CD4-positive, alpha-beta memory T cell (primary cell): ENCODE measurements at regions not wholly inside any gene's neighbourhood (a gene's known extent, or its start where the extent isn't known, plus 50 kb on each side); places are given as distances from the start of the nearest gene placed in this dataset.
"Not testable (repeated sequence)": the region's sequence is repeated elsewhere in the genome, so short reads cannot be mapped to it uniquely, and the experiment has no call there.

Experiments used
- CTCF ChIA-PET: fragments of 350-600 bp; sonication (Branson Sonifier 250); formaldehyde crosslinking; loops from one replicate; lab custom pipeline; 2021; ENCODE audit warnings: inconsistent platforms; ENCODE audit not compliant: partially characterized antibody; lab: Charles Lee
- POLR2A ChIA-PET: fragments of 350-600 bp; sonication (Branson Sonifier 250); formaldehyde crosslinking; loops from one replicate; lab custom pipeline; 2021; ENCODE audit not compliant: partially characterized antibody; lab: Charles Lee
- DNase-seq, 5 donors: peaks; one replicate each; pipeline versions ENCODE4 v3.0.0 to v3.0.0-alpha.2; 2020 to 2022; ENCODE audit warnings: mixed read lengths in 1 of 5
- H3K27ac ChIP-seq: one replicate; pipeline ENCODE4 v1.7.0; 2013; ENCODE audit warnings: low read depth, low read length
- H3K27me3 ChIP-seq: 2 replicates; pipeline ENCODE4 v1.7.0; 2013; ENCODE audit warnings: mild to moderate bottlenecking, low read length, moderate library complexity; ENCODE audit not compliant: insufficient read depth
- H3K36me3 ChIP-seq: 2 replicates; pipeline ENCODE4 v1.7.0; 2013; ENCODE audit warnings: mild to moderate bottlenecking, low read length, moderate library complexity; ENCODE audit not compliant: insufficient read depth
- H3K4me1 ChIP-seq: 2 replicates; pipeline ENCODE4 v1.7.0; 2013; ENCODE audit warnings: mild to moderate bottlenecking, low read length, moderate library complexity; ENCODE audit not compliant: insufficient read depth
- H3K4me3 ChIP-seq, 2 donors: one replicate each; pipeline ENCODE4 v1.7.0; 2013; ENCODE audit warnings: low read length in 2 of 2, mild to moderate bottlenecking in 1 of 2
- H3K9me3 ChIP-seq, 2 donors: one replicate each; pipeline ENCODE4 v1.7.0; 2013; ENCODE audit warnings: low read length in 2 of 2, control low read depth in 1 of 2; ENCODE audit not compliant: control insufficient read depth in 1 of 2
- H3K27ac Mint-ChIP-seq, 7 donors: one replicate each; pipeline ENCODE4 v1.8.0; 2020 to 2021; ENCODE audit warnings: mixed read lengths in 7 of 7, mild to moderate bottlenecking in 6 of 7, inconsistent platforms in 3 of 7, moderate library complexity in 3 of 7
- H3K27me3 Mint-ChIP-seq, 2 donors: one replicate each; pipeline ENCODE4 v1.8.0; 2020 to 2021; ENCODE audit warnings: mixed read lengths in 2 of 2
- H3K36me3 Mint-ChIP-seq, 2 donors: one replicate each; pipeline ENCODE4 v1.8.0; 2020 to 2021; ENCODE audit warnings: mixed read lengths in 2 of 2, inconsistent platforms in 1 of 2, mild to moderate bottlenecking in 1 of 2
- H3K4me1 Mint-ChIP-seq, 4 donors: one replicate each; pipeline ENCODE4 v1.8.0; 2020 to 2021; ENCODE audit warnings: mixed read lengths in 4 of 4, mild to moderate bottlenecking in 1 of 4
- H3K4me3 Mint-ChIP-seq, 8 donors: one replicate each; pipeline ENCODE4 v1.8.0; 2020 to 2021; ENCODE audit warnings: mixed read lengths in 8 of 8, mild to moderate bottlenecking in 7 of 8, moderate library complexity in 6 of 8, inconsistent platforms in 3 of 8
- H3K9me3 Mint-ChIP-seq, 8 donors: one replicate each; pipeline ENCODE4 v1.8.0; 2020 to 2021; ENCODE audit warnings: mixed read lengths in 8 of 8, mild to moderate bottlenecking in 5 of 8, inconsistent platforms in 3 of 8, moderate library complexity in 1 of 8
- intact Hi-C: fragments of 100-400 bp; cut with micrococcal nuclease; formaldehyde crosslinking; loops from one replicate; pipeline ENCODE4 v1.15.1; 2023

DNA sequence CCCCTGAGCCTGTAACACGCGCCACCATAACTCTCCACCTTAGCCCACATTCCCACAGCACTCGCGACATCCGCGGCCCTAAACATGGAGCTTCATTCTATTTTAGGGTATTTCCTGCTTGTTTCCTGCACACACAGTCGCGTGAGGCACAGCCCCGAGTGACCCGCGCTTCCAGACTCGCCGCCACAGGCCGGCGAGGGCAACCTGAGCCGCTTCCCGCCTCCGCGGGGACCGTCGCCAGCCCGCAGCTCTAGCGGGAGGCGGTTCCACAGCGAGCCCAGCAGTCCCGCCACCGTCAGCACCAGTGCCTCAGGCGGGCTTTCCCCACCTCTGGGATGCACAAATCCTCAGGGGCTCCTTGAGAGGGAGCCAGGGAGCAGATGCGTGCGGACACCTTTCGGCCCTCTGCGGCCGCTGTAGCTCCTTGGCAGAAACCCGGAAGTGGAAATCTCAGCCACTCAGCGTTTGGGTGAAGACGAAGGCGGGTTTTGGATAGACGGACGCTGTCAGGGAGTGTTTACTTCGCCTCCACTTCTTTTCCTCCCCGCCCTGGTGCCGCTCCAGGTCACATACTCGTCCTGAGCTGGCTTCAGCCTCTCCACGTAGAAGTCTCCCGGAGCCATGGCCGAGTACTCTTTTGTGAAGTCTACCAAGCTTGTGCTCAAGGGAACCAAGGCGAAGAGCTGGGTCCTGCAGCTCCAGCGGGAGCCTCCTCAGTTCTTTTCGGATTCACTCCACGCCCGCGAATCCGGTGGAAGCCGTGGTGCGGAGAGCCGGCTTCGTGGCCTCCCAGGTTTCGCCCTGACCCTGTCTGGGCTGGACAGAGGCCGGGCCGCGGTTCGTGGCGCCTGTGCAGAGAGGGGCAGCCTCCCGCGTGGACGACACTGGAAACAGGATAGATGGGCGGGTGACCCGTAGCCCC, 2177.4 kb upstream of the DEFB115 start:
- Mint-ChIP-seq H3K4me3 (peak overlapping the region in 4 of 8 donors; percentile 62 to 82 (median 68)), H3K27me3 (no peaks in the 10 kb centered on the region), H3K36me3 (peaks cover 0 to 3% of the 10 kb centered on the region in 2 donors), H3K9me3 (peaks cover 5 to 43% (median 29%) of the 10 kb centered on the region in 8 donors), H3K4me1 (no peaks in the 10 kb centered on the region), H3K27ac (peak overlapping the region in 3 of 7 donors; percentile 36 to 73 (median 67))
- intact Hi-C loops = no loop called here
- Histone ChIP-seq H3K27me3 (no peaks in the 10 kb centered on the region), H3K9me3 (no peaks in the 10 kb centered on the region), H3K4me3 (no peak overlapping the region), H3K4me1 (no peaks in the 10 kb centered on the region), H3K27ac (no peak overlapping the region), H3K36me3 (no peaks in the 10 kb centered on the region)
- peak in 3 of 5 donors; percentile 26 to 42 (median 29) for DNase-seq
- CTCF ChIA-PET = no interaction called here
- POLR2A ChIA-PET = no interaction called here

DNA sequence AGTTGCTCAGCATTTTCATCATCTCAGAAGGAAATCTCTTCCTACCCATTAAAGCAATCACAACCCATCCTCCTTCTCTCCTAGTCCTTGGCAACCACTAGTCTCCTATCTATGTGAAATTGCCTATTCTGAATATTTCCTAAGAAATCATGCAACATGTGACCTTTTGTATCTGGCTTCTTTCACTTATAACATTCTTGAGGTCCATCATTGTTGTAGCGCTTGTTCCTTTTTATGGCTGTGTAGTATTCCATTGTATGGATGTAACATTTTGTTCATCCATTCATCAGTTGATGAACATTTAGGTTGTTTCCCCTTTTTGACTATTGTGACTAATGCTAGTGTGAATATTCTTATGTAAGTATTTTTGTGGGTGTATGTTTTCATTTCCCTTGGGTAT, 2175.8 kb upstream of the DEFB115 start:
- H3K4me1 ChIP-seq, intact Hi-C loops, H3K9me3 ChIP-seq, CTCF ChIA-PET, H3K36me3 Mint-ChIP-seq, POLR2A ChIA-PET, H3K27me3 ChIP-seq, H3K27me3 Mint-ChIP-seq, H3K4me3 Mint-ChIP-seq, H3K4me3 ChIP-seq, H3K27ac ChIP-seq, H3K27ac Mint-ChIP-seq, DNase-seq, H3K4me1 Mint-ChIP-seq, H3K36me3 ChIP-seq: not testable (repeated sequence)
- peaks cover 9 to 47% (median 32%) of the 10 kb centered on the region in 8 donors for H3K9me3 Mint-ChIP-seq

DNA sequence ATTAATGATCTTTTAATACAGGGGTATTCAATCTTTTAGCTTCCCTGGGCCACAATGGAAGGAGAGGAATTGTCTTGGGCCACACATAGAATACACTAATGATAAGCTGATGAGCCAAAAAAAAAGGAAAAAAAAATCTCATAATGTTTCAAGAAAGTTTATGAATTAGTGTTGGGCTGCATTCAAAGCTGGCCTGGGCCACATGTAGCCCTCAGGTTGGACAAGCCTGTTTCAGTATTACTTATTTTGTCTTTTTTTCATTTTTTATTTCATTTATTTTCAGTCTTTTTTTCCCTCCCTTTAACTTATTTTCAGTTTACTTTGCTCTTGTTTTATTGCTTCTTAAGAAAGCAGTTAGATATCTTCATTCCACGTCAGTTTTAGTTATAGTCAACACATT, 2171.8 kb upstream of the DEFB115 start:
- no peaks in the 10 kb centered on the region for H3K36me3 ChIP-seq
- Mint-ChIP-seq H3K36me3 (peaks cover 0 to 3% of the 10 kb centered on the region in 2 donors), H3K4me1 (no peaks in the 10 kb centered on the region), H3K27ac (no peak overlapping the region), H3K9me3 (peaks cover 7 to 49% (median 36%) of the 10 kb centered on the region in 8 donors), H3K4me3 (no peak overlapping the region), H3K27me3 (no peaks in the 10 kb centered on the region)
- ChIA-PET POLR2A (no interaction called here), CTCF (no interaction called here)
- no peak overlapping the region for H3K27ac ChIP-seq
- intact Hi-C loops = no loop called here
- H3K4me1 ChIP-seq = no peaks in the 10 kb centered on the region
- H3K4me3 ChIP-seq = no peak overlapping the region
- H3K27me3 ChIP-seq = no peaks in the 10 kb centered on the region
- no peak for DNase-seq
- H3K9me3 ChIP-seq = no peaks in the 10 kb centered on the region

DNA sequence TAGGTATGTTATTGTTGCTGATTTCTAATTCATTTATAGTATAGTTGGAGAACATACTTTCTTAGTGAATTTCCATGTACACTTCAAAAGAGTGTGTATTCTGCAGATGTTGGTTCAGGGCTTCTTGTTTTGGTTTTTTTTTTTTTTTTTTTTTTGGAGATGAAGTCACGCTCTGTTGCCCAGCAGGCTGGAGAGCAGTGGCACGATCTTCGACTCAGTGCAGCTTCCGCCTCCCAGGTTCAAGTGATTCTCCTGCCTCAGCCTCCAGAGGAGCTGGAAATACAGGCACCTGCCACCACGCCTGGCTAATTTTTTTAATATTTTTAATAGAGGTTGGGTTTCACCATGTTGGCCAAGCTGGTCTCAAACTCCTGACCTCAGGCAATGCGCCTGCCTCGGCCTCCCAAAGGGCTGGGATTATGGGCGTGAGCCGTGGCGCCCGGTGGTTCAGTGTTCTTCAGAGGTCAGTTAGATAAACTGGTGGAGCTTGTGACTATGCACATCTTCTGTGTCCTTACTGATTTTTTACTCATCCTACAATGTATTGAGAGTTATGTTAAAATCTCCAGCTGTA, 2171.2 kb upstream of the DEFB115 start:
- H3K27me3 ChIP-seq, H3K36me3 ChIP-seq, H3K4me1 ChIP-seq, H3K27ac Mint-ChIP-seq, H3K9me3 ChIP-seq, intact Hi-C loops, DNase-seq, H3K27ac ChIP-seq, H3K27me3 Mint-ChIP-seq, H3K4me3 ChIP-seq, H3K4me3 Mint-ChIP-seq, POLR2A ChIA-PET, H3K4me1 Mint-ChIP-seq, CTCF ChIA-PET, H3K36me3 Mint-ChIP-seq: not testable (repeated sequence)
- H3K9me3 Mint-ChIP-seq = peaks cover 7 to 54% (median 36%) of the 10 kb centered on the region in 8 donors

DNA sequence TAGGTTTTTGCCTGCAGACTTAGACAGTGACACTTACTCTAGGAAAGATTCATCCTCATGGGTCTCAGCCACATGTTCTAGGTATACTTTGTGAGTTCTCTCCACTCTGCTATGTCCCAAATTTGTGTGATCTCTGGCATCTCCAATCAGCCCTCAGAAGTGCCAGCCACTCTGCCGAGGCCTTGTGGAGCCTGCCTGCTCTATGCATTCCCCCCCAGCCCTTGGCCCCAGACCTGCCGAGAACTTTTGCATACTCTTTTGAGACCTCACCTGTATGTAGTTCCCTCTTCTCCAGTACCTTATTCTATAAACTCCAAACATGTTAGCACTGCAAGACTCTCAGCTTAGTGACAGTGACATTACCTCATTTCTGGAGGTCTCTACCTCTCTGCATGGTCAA, 2170.5 kb upstream of the DEFB115 start:
- CTCF ChIA-PET = no interaction called here
- intact Hi-C loops = no loop called here
- Histone ChIP-seq H3K27ac (no peak overlapping the region), H3K36me3 (no peaks in the 10 kb centered on the region), H3K4me3 (no peak overlapping the region), H3K4me1 (no peaks in the 10 kb centered on the region), H3K27me3 (no peaks in the 10 kb centered on the region), H3K9me3 (no peaks in the 10 kb centered on the region)
- Mint-ChIP-seq H3K27ac (no peak overlapping the region), H3K36me3 (peaks cover 0 to 3% of the 10 kb centered on the region in 2 donors), H3K4me3 (no peak overlapping the region), H3K9me3 (peaks cover 7 to 56% (median 34%) of the 10 kb centered on the region in 8 donors), H3K4me1 (no peaks in the 10 kb centered on the region), H3K27me3 (no peaks in the 10 kb centered on the region)
- POLR2A ChIA-PET = no interaction called here
- no peak for DNase-seq

DNA sequence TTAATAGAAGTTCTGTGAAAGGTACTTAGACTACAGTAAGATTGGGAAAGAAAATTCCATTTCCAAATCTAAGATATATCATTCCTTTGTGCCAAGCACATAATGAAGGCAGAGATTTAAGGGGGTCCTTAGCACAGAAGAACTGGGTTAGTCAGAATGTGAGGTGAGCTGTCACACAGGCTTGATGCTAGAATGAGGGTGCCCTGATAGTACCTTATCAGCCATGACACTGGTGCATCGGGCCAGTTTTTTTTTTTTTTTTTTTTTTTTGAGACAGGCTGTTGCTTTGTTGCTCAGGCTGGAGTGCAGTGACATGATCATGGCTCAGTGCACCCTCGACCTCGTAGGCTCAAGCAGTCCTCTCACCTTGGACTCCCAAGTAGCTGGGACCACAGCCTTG, 2169.6 kb upstream of the DEFB115 start:
- H3K4me1 Mint-ChIP-seq, H3K4me3 ChIP-seq, DNase-seq, H3K27me3 ChIP-seq, H3K27me3 Mint-ChIP-seq, H3K4me3 Mint-ChIP-seq, H3K36me3 Mint-ChIP-seq, CTCF ChIA-PET, H3K27ac ChIP-seq, H3K4me1 ChIP-seq, intact Hi-C loops, H3K9me3 ChIP-seq, H3K36me3 ChIP-seq, H3K27ac Mint-ChIP-seq, POLR2A ChIA-PET: not testable (repeated sequence)
- peaks cover 7 to 51% (median 33%) of the 10 kb centered on the region in 8 donors for H3K9me3 Mint-ChIP-seq

DNA sequence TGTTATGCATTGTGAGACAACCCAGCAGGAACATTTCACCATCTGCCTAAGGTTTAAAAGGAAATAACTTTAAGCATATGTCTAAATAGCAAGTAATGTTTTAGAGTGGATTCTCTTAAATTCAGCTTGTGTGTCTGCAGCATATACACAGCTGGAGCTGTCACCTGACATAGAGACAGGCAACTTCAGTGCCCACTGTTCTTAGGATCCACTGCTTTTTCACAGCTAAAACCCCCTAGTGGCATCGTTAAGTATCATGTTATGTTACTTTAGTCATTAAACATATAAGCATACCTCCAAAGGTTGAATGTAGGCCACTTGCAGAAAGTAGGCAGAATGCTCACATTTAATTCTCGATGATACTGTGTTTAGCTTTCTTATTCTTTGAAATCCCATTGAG, 2169.0 kb upstream of the DEFB115 start:
- H3K27me3 ChIP-seq, H3K4me3 Mint-ChIP-seq, H3K27me3 Mint-ChIP-seq, H3K36me3 Mint-ChIP-seq, H3K27ac Mint-ChIP-seq, DNase-seq, H3K9me3 ChIP-seq, POLR2A ChIA-PET, H3K27ac ChIP-seq, CTCF ChIA-PET, intact Hi-C loops, H3K36me3 ChIP-seq, H3K4me1 Mint-ChIP-seq, H3K4me3 ChIP-seq, H3K4me1 ChIP-seq: not testable (repeated sequence)
- peaks cover 7 to 47% (median 31%) of the 10 kb centered on the region in 8 donors for H3K9me3 Mint-ChIP-seq
